Aorta (tissue), 5 donors: ENCODE measurements at regions not wholly inside any gene's neighbourhood (a gene's known extent, or its start where the extent isn't known, plus 50 kb on each side); places are given as distances from the start of the nearest gene placed in this dataset.

Experiments
- ATAC-seq: fragments of 200-7000 bp; cut with Tn5 transposase; one replicate; pipeline ENCODE4 v1.9.1; 2022; ENCODE audit warnings: moderate library complexity; ENCODE audit not compliant: low FRiP score
- DNase-seq, 2 donors: peaks; one replicate each; pipeline ENCODE4 v3.0.0-alpha.2; 2020
- H3K27ac ChIP-seq, 2 donors: one replicate each; pipeline ENCODE4 v1.5.1; 2013; ENCODE audit warnings: low read length in 2 of 2, mild to moderate bottlenecking in 2 of 2, moderate library complexity in 2 of 2, control low read depth in 1 of 2, inconsistent platforms in 1 of 2, low read depth in 1 of 2
- H3K27me3 ChIP-seq, 2 donors: one replicate each; pipeline ENCODE4 v1.6.1; 2013; ENCODE audit warnings: control low read depth in 1 of 2, low read length in 1 of 2, mild to moderate bottlenecking in 1 of 2, moderate library complexity in 1 of 2; ENCODE audit not compliant: insufficient read depth in 2 of 2, control insufficient read depth in 1 of 2
- H3K36me3 ChIP-seq, 2 donors: one replicate each; pipeline ENCODE4 v1.6.1; 2013; ENCODE audit warnings: control low read depth in 1 of 2, low read length in 1 of 2, mild to moderate bottlenecking in 1 of 2; ENCODE audit not compliant: insufficient read depth in 2 of 2, control insufficient read depth in 1 of 2
- H3K4me1 ChIP-seq, 2 donors: one replicate each; pipeline ENCODE4 v1.6.1; 2013; ENCODE audit warnings: low read length in 2 of 2, control low read depth in 1 of 2, mild to moderate bottlenecking in 1 of 2, moderate library complexity in 1 of 2; ENCODE audit not compliant: insufficient read depth in 2 of 2, control insufficient read depth in 1 of 2
- H3K4me3 ChIP-seq, 2 donors: one replicate each; pipeline ENCODE4 v1.5.1; 2013; ENCODE audit warnings: low read length in 2 of 2, control low read depth in 1 of 2, mild to moderate bottlenecking in 1 of 2
- H3K9me3 ChIP-seq: one replicate; pipeline ENCODE4 v1.6.1; 2013; ENCODE audit warnings: mild to moderate bottlenecking, low read length; ENCODE audit not compliant: control insufficient read depth
- WGBS, 2 donors: extraction: QIAGEN DNeasy Blood & Tissue Kit; methylation state at CpG; one replicate each; pipeline ENCODE4 v1.1.7; 2013; 5-methylcytosine and 5-hydroxymethylcytosine counted together
- intact Hi-C, 2 donors: fragments of 100-400 bp; cut with DNase I; formaldehyde crosslinking; loops; one replicate each; pipeline versions ENCODE4 v1.14.2 to v1.15.0; 2022
- donor health status: healthy with polysubstance abuse.
- donor health status: Bipolar disorder and iron deficiency.
- donor health status: DM: no; HTN: no; CAD: no.
- donor health status: DM: no; HTN: no; CAD: no.
- donor health status: DM: yes; HTN: yes; CAD: no.

GRCh38 chr15:25548600-25548999, 109.8 kb upstream of the UBE3A start:
- Histone ChIP-seq H3K4me3 (no peak overlapping the region), H3K27me3 (no peaks in the 10 kb centered on the region), H3K36me3 (no peaks in the 10 kb centered on the region), H3K27ac (no peak overlapping the region), H3K4me1 (no peaks in the 10 kb centered on the region), H3K9me3 (no peaks in the 10 kb centered on the region)
- intact Hi-C loops, result no loop called here
- 85 to 92% methylated on average over 3 of the region's 3 CpGs for WGBS, 2 donors
- no peak for DNase-seq
- ATAC-seq, result no peak

- no peaks in the 10 kb centered on the region for H3K36me3 ChIP-seq
- H3K4me3 ChIP-seq, result no peak overlapping the region
- no peaks in the 10 kb centered on the region for H3K9me3 ChIP-seq
- no peaks in the 10 kb centered on the region for H3K4me1 ChIP-seq
- no peak overlapping the region for H3K27ac ChIP-seq
- DNase-seq (no peak), ATAC-seq (no peak)
- H3K27me3 ChIP-seq, result no peaks in the 10 kb centered on the region
- WGBS, 2 donors, result 75 to 84% methylated on average over 3 of the region's 3 CpGs
- intact Hi-C loops, result no loop called here
These were observed 107.1 kb upstream of the UBE3A start for GRCh38 chr15:25545889-25546288.

GRCh38 chr15:25545017-25545416, 106.2 kb upstream of the UBE3A start:
- no peak overlapping the region for H3K4me3 ChIP-seq
- no peaks in the 10 kb centered on the region for H3K4me1 ChIP-seq
- H3K36me3 ChIP-seq, result no peaks in the 10 kb centered on the region
- no peak overlapping the region for H3K27ac ChIP-seq
- H3K27me3 ChIP-seq, result no peaks in the 10 kb centered on the region
- WGBS, 2 donors, result 42 to 51% methylated on average over 1 of the region's 1 CpG
- no peaks in the 10 kb centered on the region for H3K9me3 ChIP-seq
- DNase-seq (no peak), ATAC-seq (no peak)
- intact Hi-C loops, result no loop called here

- intact Hi-C loops, result no loop called here
These were observed 105.3 kb upstream of the UBE3A start for GRCh38 chr15:25544076-25544475.

GRCh38 chr15:25543196-25543595, 104.4 kb upstream of the UBE3A start:
- no peaks in the 10 kb centered on the region for H3K4me1 ChIP-seq
- H3K27me3 ChIP-seq, result no peaks in the 10 kb centered on the region
- 13 to 27% methylated on average over 1 of the region's 1 CpG for WGBS, 2 donors
- ATAC-seq, result peak; percentile 80
- intact Hi-C loops, result no loop called here
- no peaks in the 10 kb centered on the region for H3K36me3 ChIP-seq
- H3K4me3 ChIP-seq, result no peak overlapping the region
- no peak overlapping the region for H3K27ac ChIP-seq
- H3K9me3 ChIP-seq, result no peaks in the 10 kb centered on the region
- peak in 1 of 2 donors; percentile 69 for DNase-seq

More at GRCh38 chr15:25544076-25544475, 105.3 kb upstream of the UBE3A start:
- Histone ChIP-seq H3K4me3 (no peak overlapping the region), H3K27me3 (no peaks in the 10 kb centered on the region), H3K27ac (no peak overlapping the region), H3K36me3 (no peaks in the 10 kb centered on the region), H3K4me1 (no peaks in the 10 kb centered on the region), H3K9me3 (no peaks in the 10 kb centered on the region)
- 97% methylated on average over 7 of the region's 7 CpGs for WGBS, 2 donors
- ATAC-seq (no peak), DNase-seq (no peak)

- Histone ChIP-seq H3K9me3 (no peaks in the 10 kb centered on the region), H3K36me3 (no peaks in the 10 kb centered on the region), H3K4me1 (no peaks in the 10 kb centered on the region), H3K27me3 (no peaks in the 10 kb centered on the region), H3K27ac (no peak overlapping the region), H3K4me3 (no peak overlapping the region)
- DNase-seq (no peak), ATAC-seq (no peak)
- intact Hi-C loops, result no loop called here
These were observed 102.4 kb upstream of the UBE3A start for GRCh38 chr15:25541228-25541627.

GRCh38 chr15:25536801-25537611, 98.2 kb upstream of the UBE3A start:
- intact Hi-C loops, result no loop called here

GRCh38 chr15:25535866-25536265, 97.0 kb upstream of the UBE3A start:
- no peaks in the 10 kb centered on the region for H3K36me3 ChIP-seq
- H3K4me3 ChIP-seq, result no peak overlapping the region
- intact Hi-C loops, result no loop called here
- H3K27ac ChIP-seq, result no peak overlapping the region
- ATAC-seq (no peak), DNase-seq (no peak)
- H3K9me3 ChIP-seq, result no peaks in the 10 kb centered on the region
- peaks cover 2 to 3% of the 10 kb centered on the region in 2 donors for H3K4me1 ChIP-seq
- H3K27me3 ChIP-seq, result no peaks in the 10 kb centered on the region
- WGBS, 2 donors, result 92 to 94% methylated on average over 5 of the region's 5 CpGs

More at GRCh38 chr15:25536801-25537611, 98.2 kb upstream of the UBE3A start:
- WGBS, 2 donors, result 79 to 83% methylated on average over 7 of the region's 7 CpGs
- DNase-seq, result no peak
- Histone ChIP-seq H3K4me1 (peaks cover 2 to 3% of the 10 kb centered on the region in 2 donors), H3K27ac (no peak overlapping the region), H3K4me3 (no peak overlapping the region), H3K36me3 (no peaks in the 10 kb centered on the region), H3K27me3 (no peaks in the 10 kb centered on the region), H3K9me3 (no peaks in the 10 kb centered on the region)
- ATAC-seq, result no peak

- Histone ChIP-seq H3K36me3 (no peaks in the 10 kb centered on the region), H3K27me3 (no peaks in the 10 kb centered on the region), H3K27ac (no peak overlapping the region), H3K4me1 (peaks cover 2 to 3% of the 10 kb centered on the region in 2 donors), H3K9me3 (no peaks in the 10 kb centered on the region), H3K4me3 (no peak overlapping the region)
- intact Hi-C loops, result no loop called here
- no peak for ATAC-seq
- no peak for DNase-seq
- WGBS, 2 donors, result 96% methylated on average over 6 of the region's 6 CpGs
These were observed 95.5 kb upstream of the UBE3A start for GRCh38 chr15:25534293-25534692.
